ENCODE measurements at regions not wholly inside any gene's neighbourhood (a gene's known extent, or its start where the extent isn't known, plus 50 kb on each side); places are given as distances from the start of the nearest gene placed in this dataset.

DNA sequence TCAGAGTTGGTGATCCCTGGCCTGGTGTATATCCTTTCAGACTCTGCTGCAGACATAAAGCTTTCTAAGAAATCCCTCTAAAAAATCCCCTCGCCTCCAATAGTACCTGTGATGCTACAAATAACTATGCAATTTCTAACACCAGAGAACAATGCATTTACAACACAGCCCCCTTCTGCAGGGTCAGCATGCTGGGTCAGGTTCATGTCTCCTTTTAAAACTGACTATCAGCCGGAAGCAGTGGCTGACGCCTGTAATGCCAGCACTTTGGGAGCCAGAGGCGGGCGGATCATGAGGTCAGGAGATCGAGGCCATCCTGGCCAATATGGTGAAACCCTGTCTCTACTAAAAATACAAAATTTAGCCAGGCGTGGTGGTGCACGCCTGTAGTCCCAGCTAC lies 77.0 kb upstream of the SPATA12 start:
- TF ChIP-seq, protein P1, sequence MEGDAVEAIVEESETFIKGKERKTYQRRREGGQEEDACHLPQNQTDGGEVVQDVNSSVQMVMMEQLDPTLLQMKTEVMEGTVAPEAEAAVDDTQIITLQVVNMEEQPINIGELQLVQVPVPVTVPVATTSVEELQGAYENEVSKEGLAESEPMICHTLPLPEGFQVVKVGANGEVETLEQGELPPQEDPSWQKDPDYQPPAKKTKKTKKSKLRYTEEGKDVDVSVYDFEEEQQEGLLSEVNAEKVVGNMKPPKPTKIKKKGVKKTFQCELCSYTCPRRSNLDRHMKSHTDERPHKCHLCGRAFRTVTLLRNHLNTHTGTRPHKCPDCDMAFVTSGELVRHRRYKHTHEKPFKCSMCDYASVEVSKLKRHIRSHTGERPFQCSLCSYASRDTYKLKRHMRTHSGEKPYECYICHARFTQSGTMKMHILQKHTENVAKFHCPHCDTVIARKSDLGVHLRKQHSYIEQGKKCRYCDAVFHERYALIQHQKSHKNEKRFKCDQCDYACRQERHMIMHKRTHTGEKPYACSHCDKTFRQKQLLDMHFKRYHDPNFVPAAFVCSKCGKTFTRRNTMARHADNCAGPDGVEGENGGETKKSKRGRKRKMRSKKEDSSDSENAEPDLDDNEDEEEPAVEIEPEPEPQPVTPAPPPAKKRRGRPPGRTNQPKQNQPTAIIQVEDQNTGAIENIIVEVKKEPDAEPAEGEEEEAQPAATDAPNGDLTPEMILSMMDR (IDR thresholded peaks at IDR 0.05; ENCODE audit: insufficient read depth, low read length) = no peak
- TF ChIP-seq POLR2AphosphoS5 (IDR thresholded peaks at IDR 0.05; ENCODE audit: low read depth) = no peak
- no peak for TF ChIP-seq REST (IDR thresholded peaks at IDR 0.05; ENCODE audit: insufficient replicate concordance, low read depth)
- TF ChIP-seq GABPA (IDR thresholded peaks at IDR 0.05; ENCODE audit: low read depth) = no peak

Data from HL-60 (cell line).